ENCODE measurements at regions not wholly inside any gene's neighbourhood (a gene's known extent, or its start where the extent isn't known, plus 50 kb on each side); places are given as distances from the start of the nearest gene placed in this dataset.

DNA sequence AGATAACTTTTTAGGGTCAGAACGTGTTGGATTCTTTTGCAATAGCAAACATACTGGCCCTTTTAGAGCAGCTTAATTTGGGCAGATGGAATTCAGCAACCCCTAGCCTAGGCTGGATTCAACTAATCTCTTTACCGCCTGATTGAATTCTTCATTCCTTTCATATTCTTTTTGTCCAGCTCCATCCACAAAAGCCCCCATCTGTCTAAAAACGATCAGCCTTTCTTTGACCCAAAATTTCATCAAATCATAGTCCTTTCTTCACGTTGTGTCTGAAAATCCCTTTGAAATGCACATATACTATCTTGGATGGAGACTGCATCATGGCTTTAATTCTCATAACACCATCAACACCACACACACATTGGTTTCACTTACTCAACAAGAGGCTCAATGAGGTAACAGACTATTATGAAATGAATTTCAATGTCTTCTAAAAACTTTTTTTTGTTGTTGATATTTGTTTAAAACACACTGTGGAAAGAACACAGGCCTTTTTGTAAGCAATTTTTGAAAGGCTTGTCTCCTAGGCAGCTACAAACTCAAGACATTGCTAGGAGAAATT, 128.0 kb upstream of the EEA1 start:
- DNase-seq (no peak), ATAC-seq (ENCODE audit: low read depth) (no peak)
- dilution Hi-C loops (cut with HindIII; ENCODE audit: low sequenced_read_pairs, unreplicated experiment) (no loop called here), in situ Hi-C loops (cut with MboI; ENCODE audit: low sequenced_read_pairs) (no loop called here), intact Hi-C loops (cut with micrococcal nuclease) (no loop called here)
- ChIA-PET POLR2A (ENCODE audit: unreplicated experiment) (no interaction called here), CTCF (no interaction called here)
- Histone ChIP-seq H2AK9ac (replicated peaks; ENCODE audit: low read depth, low read length, poor library complexity) (no peak overlapping the region), H2BK120ac (ENCODE audit: low read depth, low read length) (no peak overlapping the region), H2BK15ac (ENCODE audit: low read depth, low read length) (no peak overlapping the region), H2BK5ac (ENCODE audit: low read depth, low read length, poor library complexity, severe bottlenecking) (no peak overlapping the region), H3K18ac (ENCODE audit: low read depth, low read length) (no peak overlapping the region), H3K14ac (replicated peaks; ENCODE audit: low read depth, low read length) (no peak overlapping the region), H4K8ac (ENCODE audit: low read depth in 2 of 2, low read length in 2 of 2) (no peak overlapping the region), H3K4me1 (ENCODE audit: control insufficient read depth, insufficient read depth, low read length) (no peaks in the 10 kb centered on the region), H3K56ac (ENCODE audit: extremely low read depth, insufficient read depth, low read length) (no peak overlapping the region), H3K4me3 (ENCODE audit: insufficient read depth, low read depth, low read length) (no peak overlapping the region), H3K9ac (ENCODE audit: low read depth, low read length) (no peak overlapping the region), H4K91ac (ENCODE audit: insufficient read depth, low read depth, low read length) (no peak overlapping the region), H4K20me1 (ENCODE audit: insufficient read depth, low read length) (no peaks in the 10 kb centered on the region), H3K79me1 (ENCODE audit: low read depth in 1 of 2, low read length in 2 of 2) (no peaks in the 10 kb centered on the region), H3K36me3 (ENCODE audit: control insufficient read depth, insufficient read depth, low read length) (no peaks in the 10 kb centered on the region), H3K27me3 (ENCODE audit: control insufficient read depth, insufficient read depth, low read length) (peaks cover 4% of the 10 kb centered on the region; the same call in 1 of the 2 replicates), H2BK20ac (ENCODE audit: low read depth, low read length) (no peak overlapping the region), H2AK5ac (ENCODE audit: low read depth, low read length) (no peak overlapping the region), H3K9me3 (ENCODE audit: control insufficient read depth, insufficient read depth, low read length) (no peaks in the 10 kb centered on the region), H3K4me2 (ENCODE audit: low read depth, low read length) (no peak overlapping the region), H4K5ac (ENCODE audit: low read depth, low read length) (no peak overlapping the region), H3K4ac (ENCODE audit: low read depth, low read length) (no peak overlapping the region), H2AFZ (replicated peaks; ENCODE audit: low read length, poor library complexity) (no peak overlapping the region), H3K9me1 (ENCODE audit: insufficient read depth, low read length) (no peaks in the 10 kb centered on the region), H3K23ac (ENCODE audit: low read depth, low read length) (no peak overlapping the region), H3K27ac (ENCODE audit: insufficient read depth, low read length) (no peak overlapping the region)
- no TSS peak for BruUV-seq (replicated peaks)
- WGBS, 2 experiments (ENCODE audit: extremely low coverage in 2 of 2, insufficient read length in 1 of 2) = 40% methylated on average over 1 of the region's 4 CpGs; no CpG with 5 or more reads in 1 of the 2 experiments
- TF ChIP-seq, protein P1, sequence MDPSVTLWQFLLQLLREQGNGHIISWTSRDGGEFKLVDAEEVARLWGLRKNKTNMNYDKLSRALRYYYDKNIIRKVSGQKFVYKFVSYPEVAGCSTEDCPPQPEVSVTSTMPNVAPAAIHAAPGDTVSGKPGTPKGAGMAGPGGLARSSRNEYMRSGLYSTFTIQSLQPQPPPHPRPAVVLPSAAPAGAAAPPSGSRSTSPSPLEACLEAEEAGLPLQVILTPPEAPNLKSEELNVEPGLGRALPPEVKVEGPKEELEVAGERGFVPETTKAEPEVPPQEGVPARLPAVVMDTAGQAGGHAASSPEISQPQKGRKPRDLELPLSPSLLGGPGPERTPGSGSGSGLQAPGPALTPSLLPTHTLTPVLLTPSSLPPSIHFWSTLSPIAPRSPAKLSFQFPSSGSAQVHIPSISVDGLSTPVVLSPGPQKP (IDR thresholded peaks at IDR 0.05; ENCODE audit: borderline replicate concordance, low read depth, low read length) = no peak
- TF ChIP-seq POLR2A (IDR thresholded peaks at IDR 0.05; ENCODE audit: low read depth, low read length) (no peak), CHD1 (IDR thresholded peaks at IDR 0.05; ENCODE audit: low read depth, low read length) (no peak), BHLHE40 (IDR thresholded peaks at IDR 0.05; ENCODE audit: low read depth, low read length) (no peak), MAFK (IDR thresholded peaks at IDR 0.05; ENCODE audit: low read depth, low read length) (no peak)

All from IMR-90 (cell line).